ENCODE measurements at regions not wholly inside any gene's neighbourhood (a gene's known extent, or its start where the extent isn't known, plus 50 kb on each side); places are given as distances from the start of the nearest gene placed in this dataset.

GRCh38 chr10:52662256-52662655 lies 110.3 kb downstream of the MBL2 start:
- ATAC-seq (no peak), DNase-seq (no peak)
- WGBS, 2 donors, result 25% methylated on average over 1 of the region's 1 CpG
- Histone ChIP-seq H3K27ac (no peak overlapping the region), H3K4me1 (no peaks in the 10 kb centered on the region), H3K36me3 (replicated peaks in 1 of 2; ENCODE audit: insufficient read depth in 1 of 2, low read depth in 2 of 2) (no peaks in the 10 kb centered on the region), H3K4me3 (no peak overlapping the region), H3K9me3 (no peaks in the 10 kb centered on the region), H3K27me3 (no peaks in the 10 kb centered on the region)
- intact Hi-C loops (cut with DNase I), result no loop called here
- TF ChIP-seq CTCF (IDR thresholded peaks at IDR 0.05) (no peak), POLR2A (IDR thresholded peaks at IDR 0.05) (no peak)

DNA sequence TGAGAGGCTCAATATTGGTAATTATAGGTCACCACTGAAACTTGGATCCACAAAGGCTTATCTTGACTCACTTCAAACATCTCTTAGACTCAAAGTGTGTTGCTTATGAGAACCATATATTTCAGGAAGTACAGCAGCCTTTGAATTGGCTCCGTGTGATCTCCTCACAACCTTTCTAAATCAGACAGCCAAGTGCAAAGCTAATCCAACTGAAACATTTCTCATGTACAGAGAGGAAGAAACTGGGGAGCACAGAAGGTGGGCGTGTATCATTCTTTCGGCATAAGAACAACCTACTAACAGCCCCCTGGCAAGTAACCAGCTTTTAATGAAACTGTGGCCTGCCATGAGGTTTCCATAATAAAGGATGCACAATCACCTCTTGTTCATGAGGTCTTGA lies 109.4 kb downstream of the MBL2 start:
- no peaks in the 10 kb centered on the region for H3K27me3 ChIP-seq
- intact Hi-C loops (cut with DNase I), result no loop called here
- ATAC-seq (no peak), DNase-seq (no peak)
- no peak overlapping the region for H3K4me3 ChIP-seq
- TF ChIP-seq POLR2A (IDR thresholded peaks at IDR 0.05) (no peak), CTCF (IDR thresholded peaks at IDR 0.05) (no peak)
- 69 to 82% methylated on average over 3 of the region's 3 CpGs for WGBS, 2 donors
- H3K4me1 ChIP-seq, result no peaks in the 10 kb centered on the region
- no peaks in the 10 kb centered on the region for H3K36me3 ChIP-seq (replicated peaks in 1 of 2; ENCODE audit: insufficient read depth in 1 of 2, low read depth in 2 of 2)
- H3K27ac ChIP-seq, result no peak overlapping the region
- no peaks in the 10 kb centered on the region for H3K9me3 ChIP-seq

- Histone ChIP-seq H3K27me3 (no peaks in the 10 kb centered on the region), H3K4me1 (no peaks in the 10 kb centered on the region), H3K36me3 (replicated peaks in 1 of 2; ENCODE audit: insufficient read depth in 1 of 2, low read depth in 2 of 2) (no peaks in the 10 kb centered on the region), H3K4me3 (no peak overlapping the region), H3K27ac (no peak overlapping the region), H3K9me3 (no peaks in the 10 kb centered on the region)
- intact Hi-C loops (cut with DNase I), result no loop called here
- DNase-seq (no peak), ATAC-seq (no peak)
- TF ChIP-seq POLR2A (IDR thresholded peaks at IDR 0.05), result no peak
- no peak for TF ChIP-seq CTCF (IDR thresholded peaks at IDR 0.05)
- WGBS, 2 donors, result 61 to 65% methylated on average over 3 of the region's 3 CpGs
These were observed 108.0 kb downstream of the MBL2 start for GRCh38 chr10:52664629-52665028.

DNA sequence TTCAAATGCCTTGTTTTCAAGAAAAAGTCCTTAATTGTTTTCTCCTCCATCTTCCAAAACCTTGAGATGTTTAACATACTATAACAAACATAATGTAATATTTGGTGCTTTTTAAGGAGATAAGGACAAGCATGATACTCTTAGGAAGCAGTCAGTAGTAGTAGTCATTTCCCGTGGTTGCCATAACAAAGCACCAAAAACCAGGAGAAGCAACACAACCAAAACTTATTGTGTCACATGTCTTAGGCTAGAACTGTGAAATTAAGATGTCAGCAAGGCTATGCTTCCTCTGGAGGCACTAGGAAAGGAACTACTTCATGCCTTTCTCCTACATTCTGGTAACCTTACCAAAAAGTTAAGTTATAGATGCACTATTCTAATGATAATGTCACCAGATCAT lies 106.8 kb downstream of the MBL2 start:
- ATAC-seq (no peak), DNase-seq (no peak)
- Histone ChIP-seq H3K9me3 (no peaks in the 10 kb centered on the region), H3K27ac (no peak overlapping the region), H3K36me3 (replicated peaks in 1 of 2; ENCODE audit: insufficient read depth in 1 of 2, low read depth in 2 of 2) (no peaks in the 10 kb centered on the region), H3K4me3 (no peak overlapping the region), H3K4me1 (no peaks in the 10 kb centered on the region), H3K27me3 (no peaks in the 10 kb centered on the region)
- TF ChIP-seq POLR2A (IDR thresholded peaks at IDR 0.05), result no peak
- 67 to 72% methylated on average over 1 of the region's 1 CpG for WGBS, 2 donors
- intact Hi-C loops (cut with DNase I), result no loop called here

DNA sequence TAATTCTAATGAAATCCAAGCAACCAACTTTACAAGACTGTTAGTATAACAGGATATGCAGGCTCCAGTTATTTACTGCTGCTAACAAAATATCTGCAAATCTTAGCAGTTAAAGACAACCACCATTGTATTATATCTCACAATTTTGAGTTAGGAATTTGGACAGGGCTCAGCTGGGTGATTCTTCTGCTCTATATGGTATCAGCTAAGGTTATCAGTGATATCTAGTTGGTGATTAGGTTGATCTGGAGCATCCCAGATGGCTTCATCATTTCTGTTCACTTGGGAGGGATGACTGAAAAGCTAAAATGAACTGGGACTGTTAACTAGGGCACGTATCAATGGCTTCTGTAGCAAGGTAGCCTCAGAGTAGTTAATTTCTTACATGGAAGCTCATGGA lies 105.7 kb downstream of the MBL2 start:
- Histone ChIP-seq H3K9me3 (no peaks in the 10 kb centered on the region), H3K27me3 (no peaks in the 10 kb centered on the region), H3K36me3 (replicated peaks in 1 of 2; ENCODE audit: insufficient read depth in 1 of 2, low read depth in 2 of 2) (no peaks in the 10 kb centered on the region), H3K27ac (no peak overlapping the region), H3K4me3 (no peak overlapping the region), H3K4me1 (no peaks in the 10 kb centered on the region)
- TF ChIP-seq CTCF (IDR thresholded peaks at IDR 0.05) (no peak), POLR2A (IDR thresholded peaks at IDR 0.05) (no peak)
- ATAC-seq (no peak), DNase-seq (no peak)
- WGBS, 2 donors, result 53 to 77% methylated on average over 1 of the region's 1 CpG
- intact Hi-C loops (cut with DNase I), result no loop called here
